Astrocyte (in vitro differentiated cells and primary cell): ENCODE measurements at regions not wholly inside any gene's neighbourhood (a gene's known extent, or its start where the extent isn't known, plus 50 kb on each side); places are given as distances from the start of the nearest gene placed in this dataset.

Experiments
- CTCF ChIP-seq: IDR thresholded peaks from 2 replicates; pipeline ENCODE4 v1.5.1; 2011; ENCODE audit warnings: low read depth, mild to moderate bottlenecking, inconsistent platforms, low read length, moderate library complexity; ENCODE audit not compliant: insufficient read depth
- EZH2 ChIP-seq: IDR thresholded peaks from 2 replicates; pipeline ENCODE4 v1.6.1; 2012; ENCODE audit warnings: mild to moderate bottlenecking, low read length, inconsistent platforms; ENCODE audit not compliant: insufficient read depth

GRCh38 chr11:56852131-56852530, 103.6 kb upstream of the OR9G4 start:
- TF ChIP-seq CTCF (no peak), EZH2 (no peak)
